ENCODE measurements at regions not wholly inside any gene's neighbourhood (a gene's known extent, or its start where the extent isn't known, plus 50 kb on each side); places are given as distances from the start of the nearest gene placed in this dataset.
"Not testable (repeated sequence)": the region's sequence is repeated elsewhere in the genome, so short reads cannot be mapped to it uniquely, and the experiment has no call there.

GRCh38 chr2:215784371-215784783, 229.0 kb downstream of the MREG start:
- no peak overlapping the region for H3K4me3 ChIP-seq (ENCODE audit: low read depth, low read length)
- no peak for DNase-seq (ENCODE audit: low read depth)
- TF ChIP-seq CTCF (IDR thresholded peaks at IDR 0.05; ENCODE audit: insufficient read depth, low read depth, low read length, missing control alignments) = no peak

GRCh38 chr2:215783640-215784039, 229.7 kb downstream of the MREG start:
- not testable (repeated sequence) for DNase-seq (ENCODE audit: low read depth); H3K4me3 ChIP-seq (ENCODE audit: low read depth, low read length)

GRCh38 chr2:215782965-215783364, 230.4 kb downstream of the MREG start:
- no peak for DNase-seq (ENCODE audit: low read depth)
- TF ChIP-seq CTCF (IDR thresholded peaks at IDR 0.05; ENCODE audit: insufficient read depth, low read depth, low read length, missing control alignments) = no peak
- no peak overlapping the region for H3K4me3 ChIP-seq (ENCODE audit: low read depth, low read length)

- no peak overlapping the region for H3K4me3 ChIP-seq (ENCODE audit: low read depth, low read length)
- no peak for DNase-seq (ENCODE audit: low read depth)
- no peak for TF ChIP-seq CTCF (IDR thresholded peaks at IDR 0.05; ENCODE audit: insufficient read depth, low read depth, low read length, missing control alignments)
Observed at GRCh38 chr2:215782295-215782694, 231.1 kb downstream of the MREG start.

- DNase-seq (ENCODE audit: low read depth) = no peak
- no peak overlapping the region for H3K4me3 ChIP-seq (ENCODE audit: low read depth, low read length)
- no peak for TF ChIP-seq CTCF (IDR thresholded peaks at IDR 0.05; ENCODE audit: insufficient read depth, low read depth, low read length, missing control alignments)
Observed at GRCh38 chr2:215780907-215781685, 232.3 kb downstream of the MREG start.

GRCh38 chr2:215780313-215780712, 233.0 kb downstream of the MREG start:
- no peak for DNase-seq (ENCODE audit: low read depth)
- no peak for TF ChIP-seq CTCF (IDR thresholded peaks at IDR 0.05; ENCODE audit: insufficient read depth, low read depth, low read length, missing control alignments)
- H3K4me3 ChIP-seq (ENCODE audit: low read depth, low read length) = no peak overlapping the region

GRCh38 chr2:215779912-215780311, 233.4 kb downstream of the MREG start:
- no peak for DNase-seq (ENCODE audit: low read depth)
- no peak for TF ChIP-seq CTCF (IDR thresholded peaks at IDR 0.05; ENCODE audit: insufficient read depth, low read depth, low read length, missing control alignments)
- H3K4me3 ChIP-seq (ENCODE audit: low read depth, low read length) = no peak overlapping the region

All from GM12865 (cell line).